ENCODE measurements at regions not wholly inside any gene's neighbourhood (a gene's known extent, or its start where the extent isn't known, plus 50 kb on each side); places are given as distances from the start of the nearest gene placed in this dataset.

- no peak overlapping the region for H2BK20ac ChIP-seq (ENCODE audit: low read depth, low read length)
- H3K14ac ChIP-seq (replicated peaks; ENCODE audit: low read depth, low read length) = no peak overlapping the region
- ChIA-PET POLR2A (ENCODE audit: unreplicated experiment) (no interaction called here), CTCF (no interaction called here)
- H3K79me1 ChIP-seq (ENCODE audit: low read depth in 1 of 2, low read length in 2 of 2) = no peaks in the 10 kb centered on the region
- no peak overlapping the region for H2BK120ac ChIP-seq (ENCODE audit: low read depth, low read length)
- BruUV-seq (replicated peaks) = no TSS peak
- peaks cover 38% of the 10 kb centered on the region for H3K27me3 ChIP-seq (ENCODE audit: control insufficient read depth, insufficient read depth, low read length)
- dilution Hi-C loops (cut with HindIII; ENCODE audit: low sequenced_read_pairs, unreplicated experiment) (no loop called here), intact Hi-C loops (cut with micrococcal nuclease) (no loop called here), in situ Hi-C loops (cut with MboI; ENCODE audit: low sequenced_read_pairs) (no loop called here)
- H2AK9ac ChIP-seq (replicated peaks; ENCODE audit: low read depth, low read length, poor library complexity) = no peak overlapping the region
- no peak overlapping the region for H3K9ac ChIP-seq (ENCODE audit: low read depth, low read length)
- no peak overlapping the region for H4K8ac ChIP-seq (ENCODE audit: low read depth in 2 of 2, low read length in 2 of 2)
- no peak overlapping the region for H3K27ac ChIP-seq (ENCODE audit: insufficient read depth, low read length)
- no peak overlapping the region for H2BK5ac ChIP-seq (ENCODE audit: low read depth, low read length, poor library complexity, severe bottlenecking)
- no peak overlapping the region for H3K4me3 ChIP-seq (ENCODE audit: insufficient read depth, low read depth, low read length)
- H4K20me1 ChIP-seq (ENCODE audit: insufficient read depth, low read length) = no peaks in the 10 kb centered on the region
- no peak overlapping the region for H2AK5ac ChIP-seq (ENCODE audit: low read depth, low read length)
- no peaks in the 10 kb centered on the region for H3K9me1 ChIP-seq (ENCODE audit: insufficient read depth, low read length)
- no peak overlapping the region for H2BK15ac ChIP-seq (ENCODE audit: low read depth, low read length)
- no peaks in the 10 kb centered on the region for H3K4me1 ChIP-seq (ENCODE audit: control insufficient read depth, insufficient read depth, low read length)
- H3K9me3 ChIP-seq (ENCODE audit: control insufficient read depth, insufficient read depth, low read length) = 0 out of 2 replicates have a peak, but pooled peaks cover 2% of the 10 kb centered on the region
- no peak overlapping the region for H3K4me2 ChIP-seq (ENCODE audit: low read depth, low read length)
- no peak overlapping the region for H3K56ac ChIP-seq (ENCODE audit: extremely low read depth, insufficient read depth, low read length)
- no peak overlapping the region for H2AFZ ChIP-seq (replicated peaks; ENCODE audit: low read length, poor library complexity)
- TF ChIP-seq ELK1 (IDR thresholded peaks at IDR 0.05; ENCODE audit: borderline replicate concordance, low read depth, low read length) (no peak), CHD1 (IDR thresholded peaks at IDR 0.05; ENCODE audit: low read depth, low read length) (no peak), FOS (IDR thresholded peaks at IDR 0.05; ENCODE audit: low read depth, low read length) (no peak), MXI1 (IDR thresholded peaks at IDR 0.05; ENCODE audit: borderline replicate concordance, low read depth, low read length) (no peak), MAZ (IDR thresholded peaks at IDR 0.05; ENCODE audit: borderline replicate concordance, low read depth, low read length) (no peak), NFE2L2 (IDR thresholded peaks at IDR 0.05; ENCODE audit: low read depth, low read length) (no peak), RAD21 (IDR thresholded peaks at IDR 0.05; ENCODE audit: low read length) (no peak), BHLHE40 (IDR thresholded peaks at IDR 0.05; ENCODE audit: low read depth, low read length) (no peak), USF2 (IDR thresholded peaks at IDR 0.05; ENCODE audit: low read depth, low read length) (no peak), POLR2A (IDR thresholded peaks at IDR 0.05; ENCODE audit: low read depth, low read length) (no peak), CTCF (conservative IDR thresholded peaks at IDR 0.05; ENCODE audit: low read depth, low read length) (no peak), MAFK (IDR thresholded peaks at IDR 0.05; ENCODE audit: low read depth, low read length) (no peak), RCOR1 (IDR thresholded peaks at IDR 0.05; ENCODE audit: insufficient replicate concordance, low read length) (no peak), SMC3 (IDR thresholded peaks at IDR 0.05; ENCODE audit: low read depth, low read length) (no peak), RFX5 (IDR thresholded peaks at IDR 0.05; ENCODE audit: low read depth, low read length) (no peak), CEBPB (IDR thresholded peaks at IDR 0.05; ENCODE audit: low read depth, low read length) (no peak)
- no peak overlapping the region for H3K18ac ChIP-seq (ENCODE audit: low read depth, low read length)
- no peak for ATAC-seq (ENCODE audit: low read depth)
- H3K36me3 ChIP-seq (ENCODE audit: control insufficient read depth, insufficient read depth, low read length) = no peaks in the 10 kb centered on the region
- H3K23ac ChIP-seq (ENCODE audit: low read depth, low read length) = no peak overlapping the region
- H4K91ac ChIP-seq (ENCODE audit: insufficient read depth, low read depth, low read length) = no peak overlapping the region
- no peak overlapping the region for H3K4ac ChIP-seq (ENCODE audit: low read depth, low read length)
- DNase-seq = no peak
- H4K5ac ChIP-seq (ENCODE audit: low read depth, low read length) = no peak overlapping the region
Measured at GRCh38 chr17:65473985-65474384, 87.5 kb downstream of the AXIN2 start.

All from IMR-90 (cell line).